A172 (cell line): ENCODE measurements at regions not wholly inside any gene's neighbourhood (a gene's known extent, or its start where the extent isn't known, plus 50 kb on each side); places are given as distances from the start of the nearest gene placed in this dataset.
"Not testable (repeated sequence)": the region's sequence is repeated elsewhere in the genome, so short reads cannot be mapped to it uniquely, and the experiment has no call there.

ENCODE experiments used
- DNase-seq: peaks from one replicate; pipeline ENCODE4 v3.0.0-alpha.2; 2015; ENCODE audit warnings: low spot score

- DNase-seq = no peak
Measured at GRCh38 chr15:93948726-93949125, 282.6 kb upstream of the MCTP2 start.

- DNase-seq = no peak
Measured at GRCh38 chr15:93943586-93943985, 287.8 kb upstream of the MCTP2 start.

DNA sequence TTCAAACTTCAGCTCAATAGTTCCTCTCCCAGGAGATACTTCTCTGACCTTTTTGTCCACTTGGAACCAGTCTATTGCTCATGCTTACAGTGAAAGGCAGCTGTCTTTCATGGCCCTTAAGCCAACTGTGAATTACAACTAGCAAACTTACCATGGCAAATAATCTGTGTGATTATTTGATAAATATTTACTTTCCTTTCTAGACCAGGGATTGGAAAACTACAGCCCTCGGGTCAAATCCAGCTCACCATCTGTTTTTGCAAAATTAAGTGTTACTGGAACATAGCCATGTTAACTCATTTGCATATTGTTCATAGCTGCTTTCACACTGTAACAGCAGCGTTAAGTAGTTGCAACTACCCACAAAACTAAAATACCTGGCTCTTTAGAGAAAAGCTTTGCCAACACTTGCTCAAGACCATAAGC is 289.1 kb upstream of the MCTP2 start:
- DNase-seq = no peak

GRCh38 chr15:93941697-93942096 is 289.7 kb upstream of the MCTP2 start:
- DNase-seq = no peak

GRCh38 chr15:93940226-93940625 is 291.1 kb upstream of the MCTP2 start:
- no peak for DNase-seq

GRCh38 chr15:93932164-93932776 is 299.1 kb upstream of the MCTP2 start:
- DNase-seq = no peak

- peak; percentile 13 for DNase-seq
Measured at GRCh38 chr15:93929375-93930094, 301.8 kb upstream of the MCTP2 start.

GRCh38 chr15:93920204-93920603 is 311.2 kb upstream of the MCTP2 start:
- no peak for DNase-seq

GRCh38 chr15:93918801-93919200 is 312.6 kb upstream of the MCTP2 start:
- DNase-seq = not testable (repeated sequence)

DNA sequence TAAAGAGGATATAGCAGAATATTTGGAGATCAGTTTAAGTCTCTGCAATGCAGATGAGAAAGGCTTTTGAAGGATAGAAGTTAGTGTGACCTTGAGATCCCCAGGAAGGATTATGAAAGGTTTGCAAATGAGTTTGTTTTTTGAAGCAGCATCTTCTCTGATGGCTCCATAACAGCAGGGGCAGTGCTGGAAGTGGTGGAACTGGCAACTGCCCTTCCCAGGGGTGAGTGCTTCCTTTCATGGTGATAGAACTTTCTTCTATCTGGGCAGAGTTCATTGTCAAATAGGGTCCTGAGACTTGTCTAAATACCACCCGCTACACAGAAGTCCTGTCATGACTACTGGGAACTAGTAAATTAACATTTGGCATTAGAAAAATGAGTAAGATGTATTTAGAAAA is 314.2 kb upstream of the MCTP2 start:
- DNase-seq = no peak

DNA sequence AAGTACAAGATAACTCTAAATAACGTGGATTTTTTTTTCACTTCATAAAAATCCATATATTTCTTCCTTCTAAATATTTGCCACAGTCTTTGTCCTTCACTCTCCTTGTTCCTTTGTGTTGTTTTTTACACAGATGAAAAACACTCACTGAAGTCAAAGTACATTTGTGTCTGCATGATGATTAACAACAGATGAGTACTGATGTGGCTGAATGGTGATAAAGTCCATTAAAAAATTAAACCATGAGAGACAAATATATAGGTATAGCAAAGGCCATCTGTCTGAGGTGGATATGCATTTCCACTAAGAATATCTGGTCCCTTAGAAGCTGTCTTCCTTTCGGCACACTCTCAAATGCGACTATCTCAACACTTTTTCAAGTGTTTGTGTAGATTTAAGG is 317.5 kb upstream of the MCTP2 start:
- DNase-seq = no peak

- no peak for DNase-seq
Measured at GRCh38 chr15:93913310-93913709, 318.1 kb upstream of the MCTP2 start.

DNA sequence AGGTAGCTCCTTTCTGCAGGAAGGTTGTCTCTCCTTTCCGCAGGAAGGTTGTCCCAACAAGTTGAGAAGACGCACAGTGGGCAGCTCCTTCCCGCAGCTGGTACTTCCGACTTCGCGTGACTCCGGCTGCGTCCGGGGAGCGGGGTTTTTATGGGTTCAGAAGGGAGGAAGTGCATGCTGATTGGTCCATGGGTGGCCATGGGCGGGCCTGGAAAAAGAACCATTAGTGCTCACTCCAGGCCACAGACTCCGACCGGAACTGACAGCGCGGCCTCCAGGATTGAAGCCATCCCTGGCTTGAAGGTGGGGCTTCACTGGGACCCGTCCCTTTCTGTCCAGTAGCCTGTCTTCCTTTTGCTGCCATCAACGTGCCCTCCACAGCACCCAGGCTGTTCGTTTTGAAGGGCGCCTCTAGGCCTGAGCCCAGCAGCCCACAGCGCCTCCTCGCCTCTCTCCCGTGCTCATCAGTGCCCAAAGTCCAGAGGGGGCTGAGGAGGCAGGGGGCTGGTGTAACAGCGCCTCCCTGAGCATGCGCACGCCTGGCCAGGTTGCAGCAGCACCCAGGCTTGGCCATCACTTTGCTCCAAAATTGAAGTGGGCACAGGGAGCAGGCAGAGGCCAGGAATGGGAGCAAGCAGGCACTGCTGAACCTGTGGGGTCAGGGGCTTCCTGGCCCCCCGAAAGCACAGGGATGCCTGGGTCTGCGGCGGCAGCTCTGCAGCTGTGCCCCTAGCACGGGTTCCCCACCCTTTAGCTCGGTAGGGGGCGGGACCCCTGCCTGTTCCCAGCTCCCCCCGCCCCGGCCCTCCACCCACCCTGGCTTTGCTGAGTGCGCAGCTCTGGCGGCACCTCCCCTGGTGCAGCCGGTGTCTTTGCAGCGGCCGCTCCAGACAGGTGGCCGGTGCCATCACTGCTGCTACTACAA is 330.6 kb upstream of the MCTP2 start:
- no peak for DNase-seq

- DNase-seq = no peak
Measured at GRCh38 chr15:93899817-93900216, 331.5 kb upstream of the MCTP2 start.

- DNase-seq = no peak
Measured at GRCh38 chr15:93897377-93897776, 334.0 kb upstream of the MCTP2 start.

DNA sequence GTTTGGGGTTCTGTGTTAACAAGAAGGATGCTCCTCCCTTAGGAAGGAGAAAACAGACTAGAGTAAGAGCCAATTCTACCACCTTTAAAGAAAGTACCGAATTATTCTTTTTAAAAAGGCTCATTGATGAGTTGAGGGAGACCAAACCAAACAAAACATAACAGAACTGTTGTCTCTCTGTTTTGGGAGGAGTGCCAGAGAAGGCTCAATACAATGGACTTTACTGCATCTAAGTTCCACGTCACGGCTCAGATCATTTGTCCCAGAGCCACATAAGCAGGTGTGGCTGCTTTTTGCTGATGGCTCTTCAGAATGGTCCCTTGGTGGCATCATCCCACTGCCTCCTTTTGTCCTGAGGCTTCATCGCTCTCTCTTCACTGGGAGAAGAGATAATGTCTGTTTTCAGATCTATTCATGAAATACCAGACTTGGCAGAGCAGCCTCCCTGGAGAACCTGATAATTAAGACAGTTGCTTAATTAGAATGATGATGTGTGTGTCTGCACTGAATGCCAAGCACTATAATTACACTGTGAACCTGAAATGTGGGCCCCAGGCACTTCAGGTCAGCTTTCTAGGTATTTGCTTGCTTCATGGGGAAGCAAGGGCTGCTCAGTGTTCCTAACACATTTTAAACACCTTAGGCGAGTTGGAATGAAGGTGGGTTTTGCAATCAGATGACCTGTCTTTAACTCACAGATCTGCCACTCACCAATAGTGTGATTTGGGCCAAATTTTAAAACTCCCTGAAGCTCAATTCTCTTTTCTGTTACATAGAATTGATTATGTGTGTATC is 335.2 kb upstream of the MCTP2 start:
- no peak for DNase-seq

GRCh38 chr15:93894438-93895036 is 336.8 kb upstream of the MCTP2 start:
- DNase-seq = no peak

DNA sequence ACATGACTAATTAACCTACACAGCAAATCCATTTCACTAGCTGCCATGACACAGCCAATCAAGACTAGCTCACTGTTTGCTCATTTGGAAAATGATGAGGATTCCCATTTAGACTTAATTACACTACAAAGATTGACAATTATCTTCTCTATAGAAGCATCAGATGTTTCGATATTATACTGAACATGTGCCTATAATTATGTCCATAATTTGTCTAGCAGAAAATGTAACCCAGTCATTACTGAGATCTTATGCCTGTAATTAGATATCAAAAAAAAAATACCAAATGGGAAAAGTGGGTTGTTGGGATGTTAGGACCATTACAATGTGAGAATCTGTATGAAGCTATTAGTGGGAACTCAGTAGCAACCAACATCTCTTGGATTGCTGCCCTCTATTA is 344.2 kb upstream of the MCTP2 start:
- no peak for DNase-seq

DNA sequence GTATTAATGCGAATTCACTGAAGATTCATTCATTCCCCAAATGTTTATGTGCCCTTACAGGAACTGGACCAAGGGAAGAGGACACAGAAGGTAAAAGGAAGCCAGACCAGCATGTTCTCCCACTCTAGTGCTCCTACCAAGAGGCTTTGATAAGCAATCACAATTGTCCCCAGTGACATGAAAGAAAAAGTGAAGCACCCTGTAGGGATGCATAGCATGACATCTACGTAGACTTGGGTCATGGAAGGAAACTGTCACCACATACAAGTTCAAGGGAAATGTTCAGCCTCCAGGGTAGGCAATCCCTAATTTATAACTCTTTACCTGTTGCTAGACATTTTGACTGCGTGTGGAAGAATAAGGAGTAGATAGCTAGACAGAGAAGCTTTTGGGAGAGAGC is 348.6 kb upstream of the MCTP2 start:
- DNase-seq = no peak

GRCh38 chr15:93882141-93882540 is 349.2 kb upstream of the MCTP2 start:
- DNase-seq = no peak

GRCh38 chr15:93881310-93881709 is 350.1 kb upstream of the MCTP2 start:
- DNase-seq = no peak
